ENCODE measurements at regions not wholly inside any gene's neighbourhood (a gene's known extent, or its start where the extent isn't known, plus 50 kb on each side); places are given as distances from the start of the nearest gene placed in this dataset.

GRCh38 chr11:116053548-116053919 lies 549.3 kb upstream of the CADM1 start:
- TF ChIP-seq REST (IDR thresholded peaks at IDR 0.05; ENCODE audit: unreplicated experiment) (no peak), CTCF (conservative IDR thresholded peaks at IDR 0.05; ENCODE audit: low read depth in 2 of 2) (no peak), CREB1 (CRISPR knock-in tag; IDR thresholded peaks at IDR 0.05; ENCODE audit: low read depth) (no peak), JUNB (IDR thresholded peaks at IDR 0.05; ENCODE audit: unreplicated experiment) (no peak), ETS1 (IDR thresholded peaks at IDR 0.05) (no peak), NANOG (IDR thresholded peaks at IDR 0.05; ENCODE audit: borderline replicate concordance) (no peak), EZH2 (IDR thresholded peaks at IDR 0.05; ENCODE audit: low read depth, unreplicated experiment) (no peak), ZNF331 (CRISPR knock-in tag; IDR thresholded peaks at IDR 0.05; ENCODE audit: low read depth) (no peak), POLR2AphosphoS5 (IDR thresholded peaks at IDR 0.05; ENCODE audit: low read depth) (no peak)
- peaks cover 8% of the 10 kb centered on the region; the same call in 1 of the 2 replicates for H3K9me2 ChIP-seq (ENCODE audit: insufficient read depth)
- Mint-ChIP-seq H3K36me3 (ENCODE audit: low read depth) (no peaks in the 10 kb centered on the region), H3K9me3 (no peaks in the 10 kb centered on the region), H3K27ac (no peak overlapping the region), H3K4me1 (peaks cover 27% of the 10 kb centered on the region), H3K4me3 (no peak overlapping the region), H3K27me3 (ENCODE audit: insufficient read depth, low read depth, poor library complexity) (peaks cover 3% of the 10 kb centered on the region)
- no peak overlapping the region for H2AFZ ChIP-seq
- H3K4me3 ChIP-seq, result no peak overlapping the region
- H3F3A ChIP-seq (replicated peaks; ENCODE audit: low read depth), result no peaks in the 10 kb centered on the region
- ATAC-seq, result peak; percentile 75
- H3K4me2 ChIP-seq, result peak overlapping the region; percentile 35
- no peaks in the 10 kb centered on the region for H3K79me2 ChIP-seq (replicated peaks; ENCODE audit: insufficient read depth)
- H3K4me1 ChIP-seq (ENCODE audit: insufficient read depth), result peaks cover 20% of the 10 kb centered on the region
- no peaks in the 10 kb centered on the region for H4K20me1 ChIP-seq (replicated peaks; ENCODE audit: insufficient read depth)
- DNase-seq (ENCODE audit: low spot score), result peak; percentile 36
- H3K36me3 ChIP-seq (ENCODE audit: insufficient read depth), result no peaks in the 10 kb centered on the region
- H3K27me3 ChIP-seq (ENCODE audit: insufficient read depth), result no peaks in the 10 kb centered on the region
- H3K27ac ChIP-seq (ENCODE audit: low read depth), result no peak overlapping the region
